A549 (cell line): ENCODE measurements at regions not wholly inside any gene's neighbourhood (a gene's known extent, or its start where the extent isn't known, plus 50 kb on each side); places are given as distances from the start of the nearest gene placed in this dataset.

Experiments used
- CEBPB ChIP-seq, 2 experiments: fragments of >200 bp in 1 of 2; sonication (Bioruptor Twin) in 1 of 2; formaldehyde crosslinking in 1 of 2; IDR thresholded peaks; 2 replicates each; pipeline ENCODE4 v1.6.1; 2012 to 2016
- CHD2 ChIP-seq: fragments of 150-350 bp; IDR thresholded peaks from 2 replicates; pipeline ENCODE4 v1.6.1; 2014; ENCODE audit warnings: low read length; ENCODE audit not compliant: partially characterized antibody
- EP300 ChIP-seq, 2 experiments: fragments of >200 bp; sonication (Bioruptor Twin); formaldehyde crosslinking; IDR thresholded peaks; 2 replicates in 1 of 2; 3 replicates in 1 of 2; pipeline ENCODE4 v1.6.1; 2016 to 2017
- HDAC2 ChIP-seq: fragments of 200-600 bp; sonication (generic); IDR thresholded peaks from 2 replicates; pipeline ENCODE4 v1.6.1; 2016
- MYC ChIP-seq: IDR thresholded peaks from 2 replicates; pipeline ENCODE4 v1.6.1; 2012; ENCODE audit warnings: mild to moderate bottlenecking, inconsistent platforms, low read length, improper control_type of control experiment, borderline replicate concordance
- POLR2A ChIP-seq: IDR thresholded peaks from 2 replicates; pipeline ENCODE4 v1.6.1; 2012; ENCODE audit warnings: mild to moderate bottlenecking, low read length
- POLR2AphosphoS2 ChIP-seq: conservative IDR thresholded peaks from 2 replicates; pipeline ENCODE4 v1.6.1; 2012; ENCODE audit warnings: low read length, improper control_type of control experiment, inconsistent platforms
- RARB ChIP-seq: fragments of 250-450 bp; sonication (Bioruptor Pico); IDR thresholded peaks from 2 replicates; pipeline ENCODE4 v1.8.0; 2021; ENCODE audit warnings: mild to moderate bottlenecking, moderate library complexity
- RFX5 ChIP-seq: fragments of 450-650 bp; IDR thresholded peaks from 2 replicates; pipeline ENCODE4 v1.7.1; 2014; ENCODE audit warnings: antibody characterized with exemption, mild to moderate bottlenecking, moderate library complexity
- TP53 ChIP-seq: fragments of 250-450 bp; sonication (Bioruptor Pico); IDR thresholded peaks from 2 replicates; pipeline ENCODE4 v1.5.0; 2021; ENCODE audit warnings: mild to moderate bottlenecking, moderate library complexity
- TF ChIP-seq, protein P1 (sequence below): fragments of >200 bp; sonication (Bioruptor Twin); formaldehyde crosslinking; IDR thresholded peaks from 3 replicates; pipeline ENCODE4 v1.5.1; 2016
- TF ChIP-seq, protein P2 (sequence below): IDR thresholded peaks from 2 replicates; pipeline ENCODE4 v1.6.1; 2012
- TF ChIP-seq, protein P3 (sequence below): fragments of 200-600 bp; sonication (generic); IDR thresholded peaks from 2 replicates; pipeline ENCODE4 v1.6.1; 2016; ENCODE audit warnings: antibody characterized with exemption, mild to moderate bottlenecking, moderate library complexity

DNA sequence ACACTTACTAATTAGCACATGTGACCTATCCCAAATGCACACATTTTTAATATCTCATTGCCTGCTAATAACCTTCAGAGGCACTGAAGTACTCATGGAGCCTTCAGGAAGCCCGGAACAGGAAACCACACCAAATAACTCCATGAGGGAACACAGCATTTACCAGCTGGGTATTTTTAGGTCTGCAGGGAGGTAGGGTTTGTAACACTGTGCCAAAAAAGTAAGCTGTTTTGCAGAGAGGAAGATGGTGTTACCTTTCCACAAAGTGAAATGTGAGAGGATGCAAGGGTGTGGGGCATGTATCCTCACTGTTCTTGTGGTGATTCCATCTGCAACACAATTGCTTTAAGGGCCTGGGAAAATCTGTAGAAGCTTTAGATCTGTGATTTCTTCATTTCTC is 64.4 kb downstream of the NUDT12 start:
- TF ChIP-seq, protein P1, sequence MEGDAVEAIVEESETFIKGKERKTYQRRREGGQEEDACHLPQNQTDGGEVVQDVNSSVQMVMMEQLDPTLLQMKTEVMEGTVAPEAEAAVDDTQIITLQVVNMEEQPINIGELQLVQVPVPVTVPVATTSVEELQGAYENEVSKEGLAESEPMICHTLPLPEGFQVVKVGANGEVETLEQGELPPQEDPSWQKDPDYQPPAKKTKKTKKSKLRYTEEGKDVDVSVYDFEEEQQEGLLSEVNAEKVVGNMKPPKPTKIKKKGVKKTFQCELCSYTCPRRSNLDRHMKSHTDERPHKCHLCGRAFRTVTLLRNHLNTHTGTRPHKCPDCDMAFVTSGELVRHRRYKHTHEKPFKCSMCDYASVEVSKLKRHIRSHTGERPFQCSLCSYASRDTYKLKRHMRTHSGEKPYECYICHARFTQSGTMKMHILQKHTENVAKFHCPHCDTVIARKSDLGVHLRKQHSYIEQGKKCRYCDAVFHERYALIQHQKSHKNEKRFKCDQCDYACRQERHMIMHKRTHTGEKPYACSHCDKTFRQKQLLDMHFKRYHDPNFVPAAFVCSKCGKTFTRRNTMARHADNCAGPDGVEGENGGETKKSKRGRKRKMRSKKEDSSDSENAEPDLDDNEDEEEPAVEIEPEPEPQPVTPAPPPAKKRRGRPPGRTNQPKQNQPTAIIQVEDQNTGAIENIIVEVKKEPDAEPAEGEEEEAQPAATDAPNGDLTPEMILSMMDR: no peak
- TF ChIP-seq EP300 (IDR thresholded peaks at IDR 0.05): no peak
- no peak for TF ChIP-seq HDAC2
- TF ChIP-seq, protein P2, sequence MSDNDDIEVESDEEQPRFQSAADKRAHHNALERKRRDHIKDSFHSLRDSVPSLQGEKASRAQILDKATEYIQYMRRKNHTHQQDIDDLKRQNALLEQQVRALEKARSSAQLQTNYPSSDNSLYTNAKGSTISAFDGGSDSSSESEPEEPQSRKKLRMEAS: no peak
- no peak for TF ChIP-seq CHD2
- no peak for TF ChIP-seq RARB (CRISPR knock-in tag)
- no peak for TF ChIP-seq POLR2AphosphoS2
- no peak for TF ChIP-seq CEBPB (IDR thresholded peaks at IDR 0.05)
- no peak for TF ChIP-seq POLR2A
- TF ChIP-seq RFX5: no peak
- TF ChIP-seq MYC: no peak
- no peak for TF ChIP-seq TP53
- TF ChIP-seq, protein P3, sequence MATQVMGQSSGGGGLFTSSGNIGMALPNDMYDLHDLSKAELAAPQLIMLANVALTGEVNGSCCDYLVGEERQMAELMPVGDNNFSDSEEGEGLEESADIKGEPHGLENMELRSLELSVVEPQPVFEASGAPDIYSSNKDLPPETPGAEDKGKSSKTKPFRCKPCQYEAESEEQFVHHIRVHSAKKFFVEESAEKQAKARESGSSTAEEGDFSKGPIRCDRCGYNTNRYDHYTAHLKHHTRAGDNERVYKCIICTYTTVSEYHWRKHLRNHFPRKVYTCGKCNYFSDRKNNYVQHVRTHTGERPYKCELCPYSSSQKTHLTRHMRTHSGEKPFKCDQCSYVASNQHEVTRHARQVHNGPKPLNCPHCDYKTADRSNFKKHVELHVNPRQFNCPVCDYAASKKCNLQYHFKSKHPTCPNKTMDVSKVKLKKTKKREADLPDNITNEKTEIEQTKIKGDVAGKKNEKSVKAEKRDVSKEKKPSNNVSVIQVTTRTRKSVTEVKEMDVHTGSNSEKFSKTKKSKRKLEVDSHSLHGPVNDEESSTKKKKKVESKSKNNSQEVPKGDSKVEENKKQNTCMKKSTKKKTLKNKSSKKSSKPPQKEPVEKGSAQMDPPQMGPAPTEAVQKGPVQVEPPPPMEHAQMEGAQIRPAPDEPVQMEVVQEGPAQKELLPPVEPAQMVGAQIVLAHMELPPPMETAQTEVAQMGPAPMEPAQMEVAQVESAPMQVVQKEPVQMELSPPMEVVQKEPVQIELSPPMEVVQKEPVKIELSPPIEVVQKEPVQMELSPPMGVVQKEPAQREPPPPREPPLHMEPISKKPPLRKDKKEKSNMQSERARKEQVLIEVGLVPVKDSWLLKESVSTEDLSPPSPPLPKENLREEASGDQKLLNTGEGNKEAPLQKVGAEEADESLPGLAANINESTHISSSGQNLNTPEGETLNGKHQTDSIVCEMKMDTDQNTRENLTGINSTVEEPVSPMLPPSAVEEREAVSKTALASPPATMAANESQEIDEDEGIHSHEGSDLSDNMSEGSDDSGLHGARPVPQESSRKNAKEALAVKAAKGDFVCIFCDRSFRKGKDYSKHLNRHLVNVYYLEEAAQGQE: no peak
